RWPE1 (cell line): ENCODE measurements at regions not wholly inside any gene's neighbourhood (a gene's known extent, or its start where the extent isn't known, plus 50 kb on each side); places are given as distances from the start of the nearest gene placed in this dataset.
"Not testable (repeated sequence)": the region's sequence is repeated elsewhere in the genome, so short reads cannot be mapped to it uniquely, and the experiment has no call there.

ENCODE experiments used
- CTCF ChIA-PET: fragments of 350-600 bp; sonication (Branson Sonifier 250); formaldehyde crosslinking; extraction: SDS; loops from one replicate; lab custom pipeline; 2021; lab: Yijun Ruan, JAX
- POLR2A ChIA-PET: fragments of 400-600 bp; formaldehyde crosslinking; extraction: SDS; loops from one replicate; lab custom pipeline; 2020; ENCODE audit warnings: antibody characterized with exemption; ENCODE audit not compliant: low non-redundant PET; lab: Yijun Ruan, JAX
- DNase-seq: peaks from one replicate; pipeline ENCODE4 v3.0.0; 2012; ENCODE audit warnings: low spot score
- H3K27ac ChIP-seq: fragments of 450-650 bp; 2 replicates; pipeline ENCODE4 v1.5.1; 2017
- CTCF ChIP-seq: fragments of 450-650 bp; conservative IDR thresholded peaks from 2 replicates; pipeline ENCODE4 v1.5.1; 2017; ENCODE audit warnings: low read depth, mild to moderate bottlenecking

GRCh38 chrX:142428916-142429315 is 223.8 kb upstream of the MAGEC2 start:
- H3K27ac ChIP-seq, result no peak overlapping the region
- CTCF ChIA-PET, result no interaction called here
- DNase-seq, result no peak
- TF ChIP-seq CTCF, result no peak
- POLR2A ChIA-PET, result no interaction called here

GRCh38 chrX:142390998-142391397 is 185.9 kb upstream of the MAGEC2 start:
- POLR2A ChIA-PET, H3K27ac ChIP-seq, DNase-seq, CTCF ChIA-PET: not testable (repeated sequence)

- no peak for TF ChIP-seq CTCF
Observed at GRCh38 chrX:142363501-142363900, 158.4 kb upstream of the MAGEC2 start.

GRCh38 chrX:142359331-142359730 is 154.2 kb upstream of the MAGEC2 start:
- TF ChIP-seq CTCF, result no peak
- no peak overlapping the region for H3K27ac ChIP-seq
- DNase-seq, result no peak
- CTCF ChIA-PET, result no interaction called here
- POLR2A ChIA-PET, result no interaction called here

More at GRCh38 chrX:142363501-142363900, 158.4 kb upstream of the MAGEC2 start:
- POLR2A ChIA-PET, result no interaction called here
- no peak for DNase-seq
- CTCF ChIA-PET, result no interaction called here
- no peak overlapping the region for H3K27ac ChIP-seq

- TF ChIP-seq CTCF, result no peak
- ChIA-PET POLR2A (no interaction called here), CTCF (no interaction called here)
- DNase-seq, result no peak
- no peak overlapping the region for H3K27ac ChIP-seq
Observed at GRCh38 chrX:142327182-142327581, 122.1 kb upstream of the MAGEC2 start.

- H3K27ac ChIP-seq, result no peak overlapping the region
- POLR2A ChIA-PET, result no interaction called here
- TF ChIP-seq CTCF, result no peak
- CTCF ChIA-PET, result interaction anchor here (0.7 kb wide), 1 partner anchor 10 kb away, joined by 3 read pairs; no protein-coding TSS in a partner anchor
- no peak for DNase-seq
Observed at GRCh38 chrX:142312591-142312990, 107.5 kb upstream of the MAGEC2 start.

GRCh38 chrX:142299406-142299805 is 94.3 kb upstream of the MAGEC2 start:
- ChIA-PET POLR2A (no interaction called here), CTCF (no interaction called here)
- DNase-seq, result no peak

More at GRCh38 chrX:142299406-142299805, 94.3 kb upstream of the MAGEC2 start:
- H3K27ac ChIP-seq, result no peak overlapping the region
- TF ChIP-seq CTCF, result no peak
